Stomach (tissue), 8 donors: ENCODE measurements at regions not wholly inside any gene's neighbourhood (a gene's known extent, or its start where the extent isn't known, plus 50 kb on each side); places are given as distances from the start of the nearest gene placed in this dataset.
A peak's percentile ranks its signal among the peaks of the same experiment; 100 is the strongest.

Experiments
- DNase-seq, 2 donors: peaks; one replicate each; pipeline versions ENCODE4 v3.0.0 to v3.0.0-alpha.2; 2013 to 2019
- H3K27ac ChIP-seq, 5 donors: fragments of 200-600 bp in 4 of 5; sonication (generic) in 4 of 5; one replicate each; pipeline ENCODE4 v1.5.1; 2013 to 2019; ENCODE audit warnings: mild to moderate bottlenecking in 1 of 5, moderate library complexity in 1 of 5
- H3K27me3 ChIP-seq, 3 donors: fragments of 200-600 bp; sonication (generic); one replicate each; pipeline ENCODE4 v1.5.1; 2017 to 2019; ENCODE audit warnings: mixed run types in 1 of 3
- H3K36me3 ChIP-seq, 4 donors: fragments of 200-600 bp; sonication (generic); 1 replicate in 3 of 4; 2 replicates in 1 of 4; pipeline ENCODE4 v1.5.1; 2016 to 2019
- H3K4me1 ChIP-seq, 4 donors: fragments of 200-600 bp; sonication (generic); one replicate each; pipeline ENCODE4 v1.5.1; 2016 to 2019
- H3K4me3 ChIP-seq, 4 donors: fragments of 200-600 bp; sonication (generic) in 3 of 4; one replicate each; pipeline ENCODE4 v1.5.1; 2016 to 2019; ENCODE audit warnings: mild to moderate bottlenecking in 1 of 4
- H3K9me3 ChIP-seq, 4 donors: fragments of 200-600 bp; sonication (generic); one replicate each; pipeline ENCODE4 v1.5.1; 2016 to 2019
- EP300 ChIP-seq: sonication (generic); formaldehyde crosslinking; IDR thresholded peaks from one replicate; pipeline ENCODE4 v1.6.1; 2017; ENCODE audit warnings: antibody characterized with exemption
- POLR2A ChIP-seq, 4 donors: fragments of 450-650 bp; IDR thresholded peaks; one replicate each; pipeline ENCODE4 v1.6.1; 2016; ENCODE audit warnings: antibody characterized with exemption in 4 of 4, control low read depth in 2 of 4, mild to moderate bottlenecking in 1 of 4, moderate library complexity in 1 of 4
- POLR2AphosphoS5 ChIP-seq, 3 donors: sonication (generic); formaldehyde crosslinking; IDR thresholded peaks; one replicate each; pipeline ENCODE4 v1.6.1; 2016; ENCODE audit warnings: antibody characterized with exemption in 3 of 3
- WGBS, 5 donors: extraction: QIAGEN DNeasy Blood & Tissue Kit in 3 of 5; methylation state at CpG; one replicate each; pipeline versions ENCODE4 v1.1.5 to v1.1.7; 2013 to 2018; 5-methylcytosine and 5-hydroxymethylcytosine counted together
- intact Hi-C: fragments of 100-400 bp; cut with DNase I; formaldehyde crosslinking; loops from one replicate; pipeline ENCODE4 v1.15.1; 2023; ENCODE audit warnings: low total_unique reads
- TF ChIP-seq, protein P1 (sequence below), 7 experiments: fragments of 450-650 bp in 4 of 7; fragments of 200-600 bp in 3 of 7; sonication (generic) in 3 of 7; IDR thresholded peaks; one replicate each; pipeline ENCODE4 v1.5.1; 2016 to 2019; ENCODE audit warnings: antibody characterized with exemption in 7 of 7, control low read depth in 2 of 7, mild to moderate bottlenecking in 1 of 7
- donor health status: healthy with polysubstance abuse.
- donor health status: Bipolar disorder and iron deficiency.
- donor health status: healthy.

- Histone ChIP-seq H3K27ac (no peak overlapping the region), H3K36me3 (no peaks in the 10 kb centered on the region), H3K27me3 (no peaks in the 10 kb centered on the region), H3K4me1 (peaks cover 0 to 7% (median 0%) of the 10 kb centered on the region in 4 donors), H3K9me3 (peaks cover 0 to 48% (median 24%) of the 10 kb centered on the region in 4 donors), H3K4me3 (no peak overlapping the region)
- WGBS, 5 donors: 61 to 68% (median 63%) methylated on average over 5 of the region's 5 CpGs
- DNase-seq: peak in 1 of 2 donors; percentile 72
- no peak for TF ChIP-seq POLR2AphosphoS5 (IDR thresholded peaks at IDR 0.05)
- intact Hi-C loops: no loop called here
Observed at GRCh38 chr4:13294961-13295605, 189.1 kb downstream of the RAB28 start.

GRCh38 chr4:13292372-13292771 is 191.8 kb downstream of the RAB28 start:
- DNase-seq: no peak
- Histone ChIP-seq H3K36me3 (no peaks in the 10 kb centered on the region), H3K4me1 (peaks cover 0 to 7% (median 0%) of the 10 kb centered on the region in 4 donors), H3K9me3 (peaks cover 0 to 50% (median 23%) of the 10 kb centered on the region in 4 donors), H3K4me3 (no peak overlapping the region), H3K27me3 (no peaks in the 10 kb centered on the region), H3K27ac (no peak overlapping the region)
- WGBS, 5 donors: 81 to 89% (median 87%) methylated on average over 1 of the region's 1 CpG
- intact Hi-C loops: no loop called here
- TF ChIP-seq POLR2A (IDR thresholded peaks at IDR 0.05) (no peak), EP300 (no peak), POLR2AphosphoS5 (IDR thresholded peaks at IDR 0.05) (no peak)
- TF ChIP-seq, protein P1, sequence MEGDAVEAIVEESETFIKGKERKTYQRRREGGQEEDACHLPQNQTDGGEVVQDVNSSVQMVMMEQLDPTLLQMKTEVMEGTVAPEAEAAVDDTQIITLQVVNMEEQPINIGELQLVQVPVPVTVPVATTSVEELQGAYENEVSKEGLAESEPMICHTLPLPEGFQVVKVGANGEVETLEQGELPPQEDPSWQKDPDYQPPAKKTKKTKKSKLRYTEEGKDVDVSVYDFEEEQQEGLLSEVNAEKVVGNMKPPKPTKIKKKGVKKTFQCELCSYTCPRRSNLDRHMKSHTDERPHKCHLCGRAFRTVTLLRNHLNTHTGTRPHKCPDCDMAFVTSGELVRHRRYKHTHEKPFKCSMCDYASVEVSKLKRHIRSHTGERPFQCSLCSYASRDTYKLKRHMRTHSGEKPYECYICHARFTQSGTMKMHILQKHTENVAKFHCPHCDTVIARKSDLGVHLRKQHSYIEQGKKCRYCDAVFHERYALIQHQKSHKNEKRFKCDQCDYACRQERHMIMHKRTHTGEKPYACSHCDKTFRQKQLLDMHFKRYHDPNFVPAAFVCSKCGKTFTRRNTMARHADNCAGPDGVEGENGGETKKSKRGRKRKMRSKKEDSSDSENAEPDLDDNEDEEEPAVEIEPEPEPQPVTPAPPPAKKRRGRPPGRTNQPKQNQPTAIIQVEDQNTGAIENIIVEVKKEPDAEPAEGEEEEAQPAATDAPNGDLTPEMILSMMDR (IDR thresholded peaks at IDR 0.05): no peak

DNA sequence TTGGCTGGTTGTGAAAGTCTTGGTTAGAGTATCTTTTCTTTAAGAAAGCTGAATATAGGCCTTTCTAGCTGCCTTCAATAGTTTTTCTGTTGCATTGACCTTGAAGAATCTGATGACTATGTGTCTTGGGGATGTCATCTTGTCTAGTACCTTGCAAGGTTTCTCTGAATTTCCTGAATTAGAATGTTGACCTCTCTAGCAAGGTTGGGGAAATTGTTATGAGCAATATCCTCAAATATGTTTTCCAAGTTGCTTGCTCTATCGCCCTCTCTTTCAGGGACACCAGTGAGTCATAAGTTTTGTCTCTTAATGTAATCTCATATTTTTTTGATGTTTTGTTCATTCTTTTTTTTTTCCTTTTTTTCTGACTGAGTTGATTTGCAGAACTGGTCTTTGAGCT is 194.7 kb downstream of the RAB28 start:
- H3K4me1 ChIP-seq: no peaks in the 10 kb centered on the region
- no peak overlapping the region for H3K27ac ChIP-seq
- no peaks in the 10 kb centered on the region for H3K36me3 ChIP-seq
- WGBS, 5 donors: 75 to 98% (median 94%) methylated on average over 1 of the region's 1 CpG
- TF ChIP-seq POLR2A (IDR thresholded peaks at IDR 0.05) (no peak), EP300 (no peak), POLR2AphosphoS5 (IDR thresholded peaks at IDR 0.05) (no peak)
- TF ChIP-seq, protein P1 (IDR thresholded peaks at IDR 0.05): no peak
- no peak overlapping the region for H3K4me3 ChIP-seq
- H3K9me3 ChIP-seq: peaks cover 0 to 39% (median 18%) of the 10 kb centered on the region in 4 donors
- H3K27me3 ChIP-seq: no peaks in the 10 kb centered on the region
- DNase-seq: no peak
- intact Hi-C loops: no loop called here

GRCh38 chr4:13285336-13285735 is 198.8 kb downstream of the RAB28 start:
- Histone ChIP-seq H3K4me1 (no peaks in the 10 kb centered on the region), H3K27ac (no peak overlapping the region), H3K36me3 (no peaks in the 10 kb centered on the region), H3K27me3 (no peaks in the 10 kb centered on the region), H3K4me3 (no peak overlapping the region), H3K9me3 (peaks cover 0 to 35% (median 12%) of the 10 kb centered on the region in 4 donors)
- intact Hi-C loops: no loop called here
- TF ChIP-seq POLR2A (IDR thresholded peaks at IDR 0.05) (no peak), EP300 (no peak), POLR2AphosphoS5 (IDR thresholded peaks at IDR 0.05) (no peak)
- TF ChIP-seq, protein P1 (IDR thresholded peaks at IDR 0.05): no peak
- no peak for DNase-seq

GRCh38 chr4:13284932-13285331 is 199.2 kb downstream of the RAB28 start:
- no peaks in the 10 kb centered on the region for H3K4me1 ChIP-seq
- intact Hi-C loops: no loop called here
- no peak for DNase-seq
- H3K9me3 ChIP-seq: peaks cover 0 to 35% (median 10%) of the 10 kb centered on the region in 4 donors
- WGBS, 5 donors: 82 to 95% (median 92%) methylated on average over 2 of the region's 2 CpGs
- no peak overlapping the region for H3K27ac ChIP-seq
- H3K27me3 ChIP-seq: no peaks in the 10 kb centered on the region
- TF ChIP-seq POLR2AphosphoS5 (IDR thresholded peaks at IDR 0.05): no peak
- no peak for TF ChIP-seq POLR2A (IDR thresholded peaks at IDR 0.05)
- no peak for TF ChIP-seq EP300
- TF ChIP-seq, protein P1 (IDR thresholded peaks at IDR 0.05): no peak
- H3K4me3 ChIP-seq: no peak overlapping the region
- no peaks in the 10 kb centered on the region for H3K36me3 ChIP-seq
